ENCODE measurements at regions not wholly inside any gene's neighbourhood (a gene's known extent, or its start where the extent isn't known, plus 50 kb on each side); places are given as distances from the start of the nearest gene placed in this dataset.

DNA sequence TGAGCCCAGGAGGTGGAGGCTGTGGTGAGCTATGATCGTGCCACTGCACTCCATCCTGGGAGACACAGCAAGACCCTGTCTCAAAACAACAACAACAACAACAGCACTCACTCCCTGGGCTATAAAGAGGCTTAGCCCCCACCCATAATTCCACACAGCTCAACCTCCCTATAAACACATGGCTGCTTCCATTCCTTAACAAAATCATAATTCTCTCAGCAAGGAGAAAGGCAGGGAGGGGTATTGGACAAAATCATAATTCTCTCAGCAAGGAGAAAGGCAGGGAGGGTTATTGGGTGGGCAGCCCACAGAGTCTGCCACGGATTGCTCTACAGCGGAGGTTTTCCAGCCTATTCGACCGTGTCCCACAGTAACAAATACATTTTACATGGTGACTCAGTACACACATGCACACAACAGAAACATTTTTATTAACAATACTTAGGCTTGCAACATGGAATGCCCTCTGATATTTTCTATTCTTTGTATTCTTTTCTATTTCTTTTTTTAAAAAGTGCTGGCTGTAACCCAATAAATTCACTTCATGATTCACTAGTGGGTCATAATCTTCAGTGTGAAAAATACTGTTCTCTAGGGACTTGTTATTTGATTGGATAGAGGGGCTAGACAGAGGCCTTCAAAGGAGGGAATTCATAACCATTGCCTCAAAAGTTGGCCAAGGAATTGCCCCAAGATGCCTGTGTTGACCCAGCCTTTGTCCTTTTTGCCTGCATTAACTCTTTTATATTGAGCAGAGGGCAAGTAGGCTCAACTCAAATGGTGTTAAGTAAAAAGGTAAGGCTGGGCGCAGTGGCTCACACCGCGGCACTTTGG, 50.6 kb upstream of the ZMYND8 start:
- H3K4me3 Mint-ChIP-seq, result no peak overlapping the region
- no peak for DNase-seq (ENCODE audit: low spot score in 2 of 2)
- H3K27ac Mint-ChIP-seq, result no peak overlapping the region
- H3K36me3 Mint-ChIP-seq, result no peaks in the 10 kb centered on the region
- H3K9me3 Mint-ChIP-seq, result no peaks in the 10 kb centered on the region
- no peak for ATAC-seq
- no peaks in the 10 kb centered on the region for H3K4me1 Mint-ChIP-seq

DNA sequence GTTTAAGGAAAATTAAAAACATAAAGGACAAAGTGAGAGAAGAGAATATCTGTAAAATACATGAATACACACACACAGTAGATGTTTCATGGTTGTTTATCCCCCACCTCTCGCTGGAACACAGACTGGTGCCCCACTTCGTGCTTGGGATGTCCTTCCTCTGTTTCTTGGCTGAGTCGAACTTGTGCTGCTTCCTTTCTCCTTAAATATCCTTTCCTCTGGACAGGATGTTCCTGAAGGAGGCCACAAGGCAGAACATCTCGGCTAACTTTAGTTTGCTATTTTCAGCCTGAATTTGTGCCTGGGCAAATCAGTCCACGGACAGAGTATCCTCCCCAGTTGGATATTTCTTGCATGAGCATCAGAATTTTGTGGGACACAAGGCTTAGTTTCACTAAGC, 54.7 kb upstream of the ZMYND8 start:
- ATAC-seq (no peak), DNase-seq (ENCODE audit: low spot score in 2 of 2) (no peak)
- no peaks in the 10 kb centered on the region for H3K9me3 Mint-ChIP-seq
- no peaks in the 10 kb centered on the region for H3K36me3 Mint-ChIP-seq
- H3K4me1 Mint-ChIP-seq, result peaks cover 23% of the 10 kb centered on the region
- H3K27ac Mint-ChIP-seq, result no peak overlapping the region
- H3K4me3 Mint-ChIP-seq, result no peak overlapping the region

DNA sequence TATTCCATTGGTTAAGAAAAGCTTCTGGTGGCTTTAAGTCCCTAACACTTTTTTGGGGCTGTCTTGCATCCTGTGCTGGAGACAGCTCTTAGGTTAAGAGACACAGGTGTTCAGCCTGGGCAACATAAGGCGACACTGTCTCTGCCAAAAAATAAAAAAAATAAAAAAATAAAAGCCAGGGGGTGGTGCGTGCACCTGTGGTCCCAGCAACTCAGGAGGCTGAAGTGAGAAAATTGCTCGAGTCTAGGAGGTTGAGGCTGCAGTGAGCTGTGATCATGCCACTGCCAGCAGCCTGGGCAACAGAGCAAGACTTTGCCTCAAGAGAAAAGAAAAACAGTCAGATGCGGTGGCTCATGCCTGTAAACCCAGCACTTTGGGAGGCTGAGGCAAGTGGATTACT, 55.6 kb upstream of the ZMYND8 start:
- no peak overlapping the region for H3K4me3 Mint-ChIP-seq
- no peaks in the 10 kb centered on the region for H3K36me3 Mint-ChIP-seq
- peak overlapping the region; percentile 6 for H3K27ac Mint-ChIP-seq
- no peaks in the 10 kb centered on the region for H3K9me3 Mint-ChIP-seq
- DNase-seq (ENCODE audit: low spot score in 2 of 2) (no peak), ATAC-seq (no peak)
- peaks cover 28% of the 10 kb centered on the region for H3K4me1 Mint-ChIP-seq

DNA sequence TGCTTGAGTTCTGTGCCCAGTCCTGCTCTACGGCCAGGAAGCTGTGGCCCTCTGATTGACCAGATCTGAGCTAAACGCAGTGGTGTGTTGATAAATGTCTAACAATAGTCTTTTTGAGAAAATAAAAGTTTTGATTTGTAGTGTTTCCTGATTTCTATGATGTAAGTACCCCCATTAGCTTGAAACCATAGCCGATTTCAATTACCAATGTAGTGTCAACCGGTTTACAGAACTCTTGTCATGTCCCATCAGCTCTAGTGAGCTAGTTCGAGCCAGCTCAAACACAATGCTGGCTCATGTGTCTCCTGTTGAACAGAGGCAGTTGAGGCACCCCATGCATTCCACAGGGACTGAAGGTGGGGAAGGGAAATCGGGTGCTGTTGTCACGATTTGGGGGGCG, 56.7 kb upstream of the ZMYND8 start:
- DNase-seq (ENCODE audit: low spot score in 2 of 2) (no peak), ATAC-seq (no peak)
- Mint-ChIP-seq H3K36me3 (no peaks in the 10 kb centered on the region), H3K4me1 (peaks cover 29% of the 10 kb centered on the region), H3K27ac (peak overlapping the region; percentile 6), H3K4me3 (no peak overlapping the region), H3K9me3 (no peaks in the 10 kb centered on the region)

DNA sequence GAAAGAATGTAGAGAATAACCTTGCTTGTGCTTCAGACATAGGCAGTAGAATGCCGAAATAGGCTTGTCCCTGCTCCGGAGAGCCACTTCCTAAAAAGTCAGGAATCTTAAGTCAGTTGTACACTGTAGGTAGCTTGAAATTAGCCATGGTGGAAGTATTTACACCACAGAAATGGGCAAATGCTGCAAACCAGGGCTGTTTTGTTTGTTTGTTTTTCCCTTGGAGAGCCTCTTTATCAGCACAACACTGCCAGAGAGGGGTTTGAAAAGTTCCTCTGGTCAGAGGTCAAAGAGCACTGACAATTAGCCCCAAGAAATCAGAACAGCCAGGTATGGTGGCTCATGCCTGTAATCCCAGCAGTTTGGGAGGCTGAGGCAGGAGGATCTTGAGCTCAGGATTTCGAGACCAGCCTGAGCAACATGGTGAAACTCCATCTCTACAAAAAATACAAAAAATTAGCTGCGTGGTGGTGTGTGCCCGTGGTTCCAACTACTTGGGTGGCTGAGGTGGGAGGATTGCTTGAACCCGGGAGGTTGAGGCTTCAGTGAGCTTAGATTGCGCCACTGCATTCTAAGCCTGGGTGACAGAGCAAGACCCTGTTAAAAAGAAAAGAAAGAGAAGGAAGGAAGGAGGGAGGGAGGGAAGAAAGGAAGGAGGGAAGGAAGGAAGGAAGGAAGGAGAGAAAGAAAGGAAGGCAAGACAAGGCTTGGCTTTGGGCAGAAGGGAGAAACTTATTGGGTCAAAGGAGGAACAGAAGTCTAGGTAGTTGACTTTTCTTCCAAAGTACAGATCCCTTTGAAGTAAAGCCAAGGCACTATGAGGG, 61.0 kb upstream of the ZMYND8 start:
- ATAC-seq (no peak), DNase-seq (ENCODE audit: low spot score in 2 of 2) (no peak)
- no peak overlapping the region for H3K4me3 Mint-ChIP-seq
- H3K27ac Mint-ChIP-seq, result peak overlapping the region; percentile 44
- no peaks in the 10 kb centered on the region for H3K36me3 Mint-ChIP-seq
- H3K9me3 Mint-ChIP-seq, result no peaks in the 10 kb centered on the region
- peaks cover 32% of the 10 kb centered on the region for H3K4me1 Mint-ChIP-seq

DNA sequence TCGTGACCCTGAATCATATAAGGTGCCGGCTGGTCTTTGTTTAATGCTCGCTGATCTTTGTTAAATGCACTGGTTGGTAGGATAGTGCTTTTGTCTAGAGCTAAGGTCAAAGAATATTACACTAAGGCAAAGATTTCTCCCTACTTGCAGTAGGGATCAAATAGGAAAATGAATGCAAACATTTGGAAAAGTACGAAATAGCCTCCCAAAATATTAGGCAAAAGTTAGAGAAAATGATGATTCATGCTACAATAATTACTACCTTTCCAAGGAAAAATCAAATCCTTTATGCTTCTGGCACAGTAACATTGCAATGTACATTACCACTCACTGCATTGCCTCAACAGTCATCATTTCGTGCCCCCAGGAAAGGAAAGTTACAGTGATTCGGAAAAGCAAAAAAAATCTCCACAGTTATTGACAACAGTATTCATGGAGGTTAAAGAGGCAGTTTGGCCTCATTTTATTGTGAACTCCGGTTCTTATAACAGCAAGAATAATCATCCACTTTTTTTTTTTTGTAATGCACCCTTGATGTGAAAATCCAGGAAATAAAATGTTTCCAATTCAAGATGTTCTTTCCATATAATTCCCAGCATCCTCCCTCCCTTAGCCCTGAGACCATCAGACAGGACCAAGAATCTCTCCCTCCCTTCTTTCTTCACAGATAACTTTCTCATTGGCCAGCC, 61.7 kb upstream of the ZMYND8 start:
- Mint-ChIP-seq H3K4me1 (peaks cover 24% of the 10 kb centered on the region), H3K36me3 (no peaks in the 10 kb centered on the region), H3K9me3 (no peaks in the 10 kb centered on the region), H3K27ac (no peak overlapping the region), H3K4me3 (no peak overlapping the region)
- DNase-seq (ENCODE audit: low spot score in 2 of 2), result no peak
- no peak for ATAC-seq

DNA sequence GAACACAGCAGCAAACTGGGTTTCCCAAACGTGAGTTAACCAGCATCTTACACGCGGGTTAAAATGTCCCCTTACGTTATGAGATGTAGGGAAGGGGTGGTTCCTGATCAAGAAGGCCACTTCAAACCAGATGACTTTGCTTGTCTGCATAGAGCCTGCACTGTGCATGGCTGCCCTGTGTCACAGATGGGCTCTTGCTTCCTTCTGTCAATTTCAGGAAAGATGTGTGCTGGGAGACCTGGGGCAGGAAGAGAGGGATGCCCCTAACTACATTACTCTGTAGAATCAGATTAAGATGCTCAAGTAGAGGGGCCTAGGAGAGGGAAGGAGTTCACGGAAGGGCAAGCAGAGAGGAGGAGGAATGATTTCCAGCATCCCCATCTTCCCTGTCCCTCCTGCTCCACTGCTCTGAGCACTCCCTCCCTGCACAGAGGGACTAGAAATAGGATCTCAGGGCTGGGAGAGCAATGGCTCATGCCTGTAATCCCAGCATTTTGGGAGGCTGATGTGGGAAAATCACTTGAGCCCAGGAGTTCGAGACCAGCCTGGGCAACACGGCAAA, 63.5 kb upstream of the ZMYND8 start:
- Mint-ChIP-seq H3K36me3 (no peaks in the 10 kb centered on the region), H3K4me1 (peaks cover 21% of the 10 kb centered on the region), H3K27ac (peak overlapping the region; percentile 71), H3K9me3 (no peaks in the 10 kb centered on the region), H3K4me3 (no peak overlapping the region)
- ATAC-seq (no peak), DNase-seq (ENCODE audit: low spot score in 2 of 2) (no peak)

DNA sequence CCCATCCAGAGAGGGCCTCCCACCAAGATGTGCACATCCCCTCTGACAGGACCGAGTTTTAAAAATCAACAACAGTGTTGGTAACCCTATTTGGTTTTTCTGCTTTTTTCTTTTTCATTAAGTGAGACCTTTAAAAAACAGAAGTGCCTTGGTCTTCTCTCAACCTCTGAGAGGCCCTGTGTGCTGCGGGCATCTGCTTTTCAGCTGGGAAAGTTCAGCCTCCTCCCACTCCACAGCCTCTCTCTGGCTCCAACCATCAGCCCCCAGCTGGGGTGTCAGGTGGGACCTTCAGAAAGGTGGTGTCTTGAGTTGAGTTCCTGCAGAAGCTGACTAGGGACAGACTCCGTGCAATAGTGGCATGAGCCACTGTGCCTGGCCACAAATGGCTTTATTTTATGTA, 64.6 kb upstream of the ZMYND8 start:
- Mint-ChIP-seq H3K4me1 (peaks cover 11% of the 10 kb centered on the region), H3K27ac (no peak overlapping the region), H3K4me3 (no peak overlapping the region), H3K9me3 (no peaks in the 10 kb centered on the region), H3K36me3 (no peaks in the 10 kb centered on the region)
- no peak for DNase-seq (ENCODE audit: low spot score in 2 of 2)
- ATAC-seq, result no peak

DNA sequence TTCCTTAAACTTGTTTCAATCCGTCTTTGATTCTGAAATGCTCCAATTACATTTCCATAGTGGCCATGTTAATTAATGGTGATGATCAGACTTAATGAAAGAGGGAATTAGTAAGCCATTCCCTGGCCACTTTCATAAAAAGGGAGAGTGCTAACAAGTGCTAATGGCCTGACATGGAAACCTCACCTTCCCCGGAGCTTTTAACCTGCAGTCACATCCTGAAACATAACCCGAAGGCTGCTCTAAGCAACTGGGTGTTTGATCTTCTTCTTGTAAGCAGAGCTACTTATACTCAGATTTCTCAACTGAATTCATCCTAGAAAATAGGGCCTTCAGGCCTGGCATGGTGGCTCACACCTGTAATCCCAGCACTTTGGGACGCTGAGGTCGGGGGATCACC, 67.1 kb upstream of the ZMYND8 start:
- no peak overlapping the region for H3K27ac Mint-ChIP-seq
- no peak overlapping the region for H3K4me3 Mint-ChIP-seq
- H3K4me1 Mint-ChIP-seq, result peaks cover 5% of the 10 kb centered on the region
- DNase-seq (ENCODE audit: low spot score in 2 of 2), result no peak
- no peak for ATAC-seq
- H3K36me3 Mint-ChIP-seq, result no peaks in the 10 kb centered on the region
- H3K9me3 Mint-ChIP-seq, result peaks cover 6% of the 10 kb centered on the region

DNA sequence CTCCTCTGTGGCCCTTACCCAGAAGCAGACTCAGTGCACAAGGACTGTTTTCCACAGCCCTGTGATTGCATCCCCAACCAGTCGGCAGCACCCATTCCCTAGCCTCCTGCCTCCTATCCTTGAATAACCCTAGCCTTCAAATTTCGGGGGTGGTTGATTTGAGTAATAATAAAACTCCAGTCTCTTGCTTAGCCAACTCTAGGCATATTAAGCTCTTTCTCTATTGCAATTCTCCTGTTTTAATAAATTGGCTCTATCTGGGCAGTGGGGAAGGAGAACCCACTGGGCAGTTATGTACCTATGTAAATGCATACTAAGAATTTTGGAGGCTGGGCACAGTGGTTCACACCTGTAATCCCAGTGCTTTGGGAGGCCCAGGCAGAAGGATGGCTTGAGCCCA, 70.6 kb upstream of the ZMYND8 start:
- no peak for ATAC-seq
- H3K4me3 Mint-ChIP-seq, result no peak overlapping the region
- H3K4me1 Mint-ChIP-seq, result no peaks in the 10 kb centered on the region
- H3K36me3 Mint-ChIP-seq, result no peaks in the 10 kb centered on the region
- H3K9me3 Mint-ChIP-seq, result peaks cover 6% of the 10 kb centered on the region
- no peak overlapping the region for H3K27ac Mint-ChIP-seq
- DNase-seq (ENCODE audit: low spot score in 2 of 2), result no peak

DNA sequence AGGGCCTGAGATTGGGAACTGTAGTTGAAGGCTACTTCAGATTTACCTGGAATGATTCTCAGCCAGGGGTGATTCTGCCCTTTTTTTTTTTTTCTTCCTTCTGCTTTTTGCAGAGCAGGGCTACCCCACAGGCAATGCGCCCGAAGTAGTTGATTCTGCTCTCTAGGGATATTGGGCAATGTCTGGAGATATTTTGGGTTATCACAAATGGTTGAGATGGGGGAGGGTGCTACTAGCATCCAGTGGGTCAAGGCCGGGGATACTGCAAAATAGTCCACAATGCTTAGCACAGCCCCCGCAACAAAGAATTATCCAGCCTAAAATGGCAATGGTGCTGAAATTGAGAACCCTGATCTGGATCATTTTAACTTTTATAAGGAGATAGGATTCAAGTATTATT, 71.2 kb upstream of the ZMYND8 start:
- Mint-ChIP-seq H3K4me3 (no peak overlapping the region), H3K4me1 (no peaks in the 10 kb centered on the region)
- no peak for ATAC-seq

DNA sequence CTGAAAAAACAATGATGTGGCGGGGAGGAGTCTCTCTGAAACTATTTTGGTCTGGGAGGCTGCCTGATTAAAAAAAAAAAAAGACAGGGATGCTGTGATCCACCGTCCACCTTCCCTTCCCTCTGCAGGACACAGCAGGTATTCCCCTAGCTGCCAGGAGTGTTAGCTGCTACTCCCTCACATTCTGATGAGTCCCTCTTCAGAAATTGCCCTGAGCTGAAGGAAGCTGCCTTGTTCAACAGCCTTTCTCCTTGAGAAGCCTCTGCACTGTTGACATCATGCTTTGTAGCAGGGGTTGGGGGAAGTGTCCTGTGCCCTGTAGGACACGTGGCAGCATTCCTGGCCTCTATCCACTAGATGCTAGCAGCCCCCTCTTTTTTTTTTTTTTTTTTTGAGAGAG, 71.7 kb upstream of the ZMYND8 start:
- Mint-ChIP-seq H3K4me3 (no peak overlapping the region), H3K27ac (no peak overlapping the region), H3K4me1 (no peaks in the 10 kb centered on the region), H3K9me3 (peaks cover 6% of the 10 kb centered on the region), H3K36me3 (peaks cover 6% of the 10 kb centered on the region)
- DNase-seq (ENCODE audit: low spot score in 2 of 2), result no peak
- ATAC-seq, result no peak

More for the DNA sequence above, 71.2 kb upstream of the ZMYND8 start:
- no peak overlapping the region for H3K27ac Mint-ChIP-seq
- H3K36me3 Mint-ChIP-seq, result peaks cover 3% of the 10 kb centered on the region
- no peak for DNase-seq (ENCODE audit: low spot score in 2 of 2)
- peaks cover 6% of the 10 kb centered on the region for H3K9me3 Mint-ChIP-seq

DNA sequence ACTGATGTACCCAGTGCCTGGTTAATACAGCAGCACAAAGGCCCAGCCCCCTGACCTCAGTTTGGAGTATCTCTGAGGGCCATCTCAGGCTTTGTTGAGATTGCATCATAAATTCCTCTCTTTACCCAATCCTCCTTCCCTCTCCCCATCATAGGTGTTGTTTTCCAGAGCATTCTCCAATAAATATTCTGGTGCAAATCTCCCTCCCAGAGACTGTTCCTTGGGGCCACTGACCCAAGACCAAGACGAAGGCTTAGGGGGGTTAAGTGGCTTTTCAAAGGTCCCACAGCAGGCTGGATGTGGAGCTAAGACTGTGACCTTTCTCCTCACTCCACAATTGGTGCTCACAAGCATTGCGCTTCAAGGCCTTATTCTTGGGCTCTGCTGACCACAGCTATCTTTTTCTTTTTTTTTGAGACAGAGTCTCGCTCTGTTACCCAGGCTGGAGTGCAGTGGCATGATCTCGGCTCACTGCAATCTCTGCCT, 72.4 kb upstream of the ZMYND8 start:
- ATAC-seq (no peak), DNase-seq (ENCODE audit: low spot score in 2 of 2) (no peak)
- no peak overlapping the region for H3K27ac Mint-ChIP-seq
- H3K4me1 Mint-ChIP-seq, result no peaks in the 10 kb centered on the region
- peaks cover 6% of the 10 kb centered on the region for H3K9me3 Mint-ChIP-seq
- no peak overlapping the region for H3K4me3 Mint-ChIP-seq
- peaks cover 6% of the 10 kb centered on the region for H3K36me3 Mint-ChIP-seq

DNA sequence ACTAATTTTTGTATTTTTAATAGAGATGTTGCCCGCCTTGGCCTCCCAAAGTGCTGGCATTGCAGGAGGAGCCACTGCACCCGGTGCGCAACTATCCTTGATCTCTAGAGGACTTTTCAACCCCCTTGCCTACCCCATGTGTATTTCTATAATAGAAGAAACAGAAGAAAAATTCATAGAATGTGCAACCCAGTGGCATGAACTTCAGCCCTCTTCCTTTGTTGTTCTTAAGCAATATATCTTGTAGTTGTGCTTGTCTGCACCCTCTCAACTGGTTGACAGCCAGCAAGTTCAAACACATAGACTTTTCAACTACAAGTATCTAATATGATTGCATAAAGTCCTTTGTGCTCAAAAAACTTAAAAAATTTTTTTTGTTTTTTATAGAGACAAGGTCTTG, 72.3 kb upstream of the NCOA3 start:
- Mint-ChIP-seq H3K4me3 (no peak overlapping the region), H3K27ac (no peak overlapping the region), H3K36me3 (peaks cover 6% of the 10 kb centered on the region), H3K9me3 (peaks cover 6% of the 10 kb centered on the region), H3K4me1 (no peaks in the 10 kb centered on the region)
- ATAC-seq, result no peak
- DNase-seq (ENCODE audit: low spot score in 2 of 2), result no peak

DNA sequence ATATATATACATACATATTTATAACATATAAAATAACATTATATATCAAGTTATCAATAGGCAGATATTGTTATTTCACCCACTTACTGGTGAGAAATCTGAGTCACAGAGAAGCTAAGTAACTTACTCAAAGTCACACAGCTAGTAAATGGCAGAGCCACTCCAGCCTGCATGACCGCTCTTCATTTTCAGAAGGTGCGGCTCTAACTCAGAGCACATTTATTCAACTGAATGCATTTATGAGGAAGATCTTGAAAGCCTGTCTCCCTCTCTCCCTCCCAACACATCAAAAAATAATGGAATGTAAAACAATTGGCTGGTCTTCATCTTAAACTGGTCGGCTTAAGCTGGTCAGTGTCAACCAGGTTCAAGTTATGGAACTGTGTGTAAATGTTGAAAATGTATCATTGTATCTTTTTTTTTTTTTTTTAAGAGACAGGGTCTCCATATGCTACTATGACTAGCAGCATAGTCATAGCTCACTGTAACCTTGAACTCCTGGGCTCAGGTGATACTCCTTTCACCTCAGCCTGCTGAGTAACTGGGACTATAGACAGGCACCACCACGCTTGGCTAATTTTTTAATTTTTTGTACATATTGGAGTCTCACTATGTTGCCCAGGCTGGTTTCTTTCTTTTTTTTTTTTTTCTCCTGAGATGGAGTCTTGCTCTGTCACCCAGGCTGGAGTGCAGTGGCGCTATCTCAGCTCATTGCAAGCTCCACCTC, 70.7 kb upstream of the NCOA3 start:
- Mint-ChIP-seq H3K27ac (no peak overlapping the region), H3K36me3 (peaks cover 6% of the 10 kb centered on the region), H3K4me1 (no peaks in the 10 kb centered on the region), H3K4me3 (no peak overlapping the region), H3K9me3 (peaks cover 6% of the 10 kb centered on the region)
- no peak for DNase-seq (ENCODE audit: low spot score in 2 of 2)
- ATAC-seq, result no peak
